Fibroblast of skin of scalp (primary cell): ENCODE measurements at regions not wholly inside any gene's neighbourhood (a gene's known extent, or its start where the extent isn't known, plus 50 kb on each side); places are given as distances from the start of the nearest gene placed in this dataset.
"Not testable (repeated sequence)": the region's sequence is repeated elsewhere in the genome, so short reads cannot be mapped to it uniquely, and the experiment has no call there.

ENCODE experiments used
- DNase-seq: peaks from one replicate; pipeline ENCODE4 v3.0.0-alpha.2; 2013

DNA sequence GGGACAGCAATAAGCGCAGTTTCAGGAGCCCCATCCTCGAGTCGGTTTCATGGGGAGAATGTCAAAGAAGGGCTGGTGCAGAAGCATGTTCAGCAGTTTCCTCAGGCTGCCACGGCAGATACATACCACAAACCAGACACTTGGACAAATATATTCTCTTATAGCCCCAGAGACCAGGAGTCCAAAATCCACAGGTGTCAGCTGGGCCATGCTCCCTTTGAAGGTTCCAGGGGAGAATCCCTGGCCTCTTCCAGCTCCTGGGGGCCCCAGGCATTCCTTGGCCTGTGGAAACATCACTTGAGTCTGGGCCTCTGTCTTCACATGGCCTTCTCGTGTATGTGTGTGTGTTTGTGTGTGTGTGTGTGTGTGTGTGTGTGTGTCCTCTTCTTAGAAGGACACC, 164.1 kb downstream of the UQCRFS1 start:
- no peak for DNase-seq

DNA sequence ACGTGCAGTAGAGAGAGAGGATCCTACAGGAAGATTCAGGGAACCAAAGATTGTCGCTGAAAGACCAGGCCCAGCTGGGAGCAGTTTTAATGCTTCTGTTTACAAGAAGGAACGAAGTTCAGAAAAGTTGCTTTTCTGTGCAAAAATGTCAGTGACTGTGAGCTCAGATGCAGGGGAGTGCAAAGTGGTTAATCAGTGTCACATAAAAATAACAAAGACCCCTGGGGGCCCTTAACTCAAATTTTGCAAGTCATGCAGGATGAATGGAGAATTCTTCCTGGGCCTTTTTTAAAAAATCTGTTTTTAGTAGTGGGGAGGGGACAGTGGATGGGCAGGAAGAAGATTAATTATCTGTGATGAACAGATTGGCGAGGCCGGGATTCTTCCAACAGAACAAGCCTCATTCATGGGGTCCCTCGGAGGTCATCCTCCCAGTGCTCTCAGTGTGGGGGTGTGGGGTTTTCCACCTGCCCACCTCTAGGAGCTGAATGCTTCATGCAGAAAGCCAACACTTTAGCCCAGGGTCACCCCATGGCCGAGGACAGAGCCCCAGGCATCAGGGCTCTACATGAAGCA, 167.2 kb downstream of the UQCRFS1 start:
- no peak for DNase-seq

DNA sequence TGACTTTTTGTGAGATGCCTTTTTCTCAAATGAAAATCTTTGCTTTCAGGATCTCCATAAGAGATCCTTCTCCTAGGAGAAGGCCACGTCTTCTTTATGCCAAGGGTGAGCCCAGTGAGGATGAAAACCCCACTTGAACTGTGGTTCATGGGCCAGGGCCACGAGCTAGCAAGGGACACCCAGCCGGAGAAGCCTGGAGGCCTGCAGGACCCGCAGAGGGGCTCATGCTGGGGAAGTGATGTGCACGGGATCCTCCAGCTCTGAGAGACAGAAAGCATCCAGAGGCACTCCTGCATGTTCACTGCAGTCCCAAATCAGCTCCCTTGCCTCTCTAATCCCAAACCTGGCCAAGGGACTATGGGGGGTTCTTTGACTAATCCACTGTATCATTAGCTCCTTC, 168.9 kb downstream of the UQCRFS1 start:
- no peak for DNase-seq

DNA sequence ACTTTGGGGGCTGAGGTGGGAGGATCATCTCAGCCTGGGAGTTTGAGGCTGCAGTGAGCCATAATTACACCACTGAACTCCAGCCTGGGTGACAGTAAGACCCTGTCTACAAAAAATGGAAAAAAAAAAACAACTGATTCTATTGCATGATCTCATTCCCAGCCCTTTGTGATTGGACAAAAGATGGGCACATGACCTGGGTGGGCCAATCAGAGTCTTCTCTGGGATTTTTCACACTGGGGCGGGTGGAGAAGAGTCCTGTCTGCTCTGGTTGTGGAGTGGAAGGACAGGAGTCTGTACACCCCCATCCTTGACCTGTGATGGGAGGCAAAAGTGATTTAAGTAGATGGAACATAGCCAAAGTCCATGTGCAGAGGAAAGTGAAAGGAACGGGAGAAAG, 170.5 kb downstream of the UQCRFS1 start:
- no peak for DNase-seq

DNA sequence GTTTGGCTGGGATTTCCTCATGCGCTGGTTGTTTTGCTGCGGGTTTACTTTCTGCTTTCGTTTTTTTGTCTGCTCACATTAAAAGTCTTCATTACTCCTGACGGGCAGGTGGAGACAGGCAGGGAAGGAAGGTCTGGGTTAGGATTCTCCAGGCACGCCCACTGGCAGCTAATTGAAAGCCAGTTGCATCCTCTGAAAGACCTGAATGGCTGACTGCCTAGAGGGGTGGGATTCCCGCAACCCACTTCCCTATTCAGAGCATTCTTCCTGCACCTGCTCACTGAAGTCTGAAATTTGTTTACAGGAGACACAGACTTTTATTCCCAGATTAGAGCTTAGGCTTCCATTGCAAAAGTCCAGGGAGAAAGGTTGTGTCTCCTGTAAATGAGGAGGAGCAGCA, 172.0 kb downstream of the UQCRFS1 start:
- no peak for DNase-seq

DNA sequence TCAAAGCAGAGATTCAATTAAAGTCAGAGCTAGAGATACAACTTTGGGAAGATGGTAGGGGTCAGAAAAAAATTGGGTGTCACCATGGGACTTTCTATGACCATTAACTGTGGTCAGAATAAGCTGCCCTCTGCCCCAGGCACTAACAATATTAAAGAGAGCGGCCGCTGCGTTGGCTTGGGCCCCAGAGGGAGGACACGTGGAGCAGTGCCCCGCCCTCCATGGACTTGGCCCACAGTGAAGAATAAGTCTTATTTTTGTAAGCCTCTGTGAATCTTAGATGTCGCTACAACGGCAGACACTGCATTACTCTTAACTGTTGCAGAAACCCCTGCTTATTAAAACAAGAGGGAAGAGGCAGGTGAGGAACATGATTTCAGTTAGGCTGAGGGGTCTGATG, 172.7 kb downstream of the UQCRFS1 start:
- DNase-seq = no peak

DNA sequence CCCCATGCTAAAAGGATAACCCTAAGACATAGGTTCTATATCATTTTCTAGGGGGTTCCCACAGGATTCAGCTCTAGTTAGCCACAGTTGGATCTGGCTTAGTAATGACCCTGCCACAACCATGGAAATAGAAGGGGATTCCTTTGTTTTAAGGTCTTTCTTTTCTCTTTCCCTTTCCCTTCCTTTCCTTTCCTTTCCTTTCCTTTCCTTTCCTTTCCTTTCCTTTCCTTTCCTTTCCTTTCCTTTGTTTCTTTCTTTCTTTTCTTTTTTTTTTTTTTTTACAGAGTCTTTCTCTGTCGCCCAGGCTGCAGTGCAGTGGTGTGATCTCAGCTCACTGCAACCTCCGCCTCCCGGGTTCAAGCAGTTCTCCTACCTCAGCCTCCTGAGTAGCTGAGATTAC, 173.9 kb downstream of the UQCRFS1 start:
- DNase-seq = not testable (repeated sequence)

DNA sequence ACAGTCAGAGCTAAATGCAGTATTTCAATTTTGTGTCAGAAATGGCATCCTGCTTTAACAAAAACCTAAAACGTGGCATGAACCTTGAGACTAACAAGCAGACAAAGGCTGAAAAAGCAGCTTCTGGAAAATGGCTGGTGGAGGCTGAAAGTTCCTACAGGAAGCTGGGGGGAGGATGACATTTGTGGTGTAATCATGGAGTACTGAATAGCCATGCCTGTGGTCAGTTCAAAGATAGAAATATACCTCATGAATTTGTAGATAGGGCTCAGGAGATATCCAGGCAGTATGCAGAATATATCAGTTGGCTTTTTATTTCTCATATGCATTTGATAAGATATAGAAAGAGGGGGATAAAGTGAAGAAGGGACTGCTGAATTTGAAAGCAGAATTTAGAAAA, 181.7 kb downstream of the UQCRFS1 start:
- no peak for DNase-seq

DNA sequence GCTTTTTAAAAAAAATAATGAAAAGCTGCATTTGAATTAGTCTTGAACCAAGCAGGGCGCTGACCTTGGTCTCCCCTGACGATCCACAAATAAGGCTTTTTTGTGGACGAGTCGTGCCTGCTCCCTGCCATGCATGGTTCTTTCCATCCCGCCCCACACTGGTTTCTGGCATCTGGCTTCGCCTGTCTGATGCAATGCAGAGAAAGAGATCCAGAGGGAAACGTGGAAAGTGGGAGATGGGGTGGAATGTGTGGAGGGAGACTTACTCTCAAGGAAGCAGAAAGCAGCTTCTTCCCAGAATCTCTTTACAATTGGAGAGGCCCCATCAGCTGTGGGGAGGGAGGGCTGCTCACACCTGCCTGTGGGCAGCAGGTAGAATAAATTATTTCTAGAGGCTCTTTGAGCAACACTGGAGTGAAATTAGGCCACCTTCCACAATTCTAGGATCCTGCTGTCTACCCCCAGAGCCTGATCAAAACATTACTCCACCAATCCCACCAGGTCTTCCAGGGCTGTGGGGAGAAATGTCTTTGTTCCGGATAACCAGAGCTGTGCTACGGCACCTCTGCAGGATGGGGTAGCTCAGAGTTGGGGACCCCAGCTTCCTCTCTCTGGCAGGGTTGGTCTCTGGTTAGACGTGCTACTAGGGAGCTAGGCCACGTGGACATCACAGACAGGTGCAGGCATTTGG, 183.5 kb downstream of the UQCRFS1 start:
- peak; percentile 57 for DNase-seq

DNA sequence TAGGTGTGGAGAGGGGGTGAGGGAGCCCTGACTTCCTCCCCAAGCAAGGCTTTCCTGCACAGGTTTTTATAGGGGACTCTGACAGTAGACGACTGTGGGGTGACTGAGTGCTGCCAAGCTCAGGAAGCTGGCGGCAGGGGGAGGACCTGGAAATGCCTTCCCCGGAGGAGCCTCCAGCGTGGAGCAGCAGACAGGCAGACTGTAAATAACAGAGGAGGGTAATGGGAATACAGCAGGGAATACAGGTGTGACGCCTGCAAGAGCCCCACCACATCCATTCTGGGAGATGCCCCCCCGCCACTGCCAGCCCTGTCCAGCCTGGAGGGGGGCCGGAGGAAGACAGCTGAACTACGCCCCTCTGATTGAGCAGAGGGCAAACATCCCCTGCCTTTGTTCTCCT, 190.4 kb downstream of the UQCRFS1 start:
- DNase-seq = no peak

DNA sequence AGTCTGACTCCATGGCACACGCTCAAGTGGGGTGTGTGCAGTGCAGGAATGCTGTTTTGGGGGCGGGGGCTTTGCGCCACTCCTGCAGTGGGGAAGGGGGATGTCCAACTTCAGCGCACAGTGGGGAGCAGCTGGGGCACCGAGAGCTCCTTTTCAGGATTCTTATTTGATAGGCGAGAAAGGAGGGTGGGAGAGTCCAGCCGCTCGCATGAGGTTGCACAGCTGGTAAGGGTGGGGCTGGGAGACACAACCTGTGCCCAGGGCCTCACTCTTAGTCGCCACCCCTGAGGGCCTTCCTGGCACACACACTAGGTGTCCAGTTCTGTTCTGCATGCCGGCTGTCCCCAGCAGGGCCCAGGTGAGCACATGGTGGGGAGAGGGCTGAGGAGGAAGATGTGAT, 190.8 kb downstream of the UQCRFS1 start:
- DNase-seq = no peak

DNA sequence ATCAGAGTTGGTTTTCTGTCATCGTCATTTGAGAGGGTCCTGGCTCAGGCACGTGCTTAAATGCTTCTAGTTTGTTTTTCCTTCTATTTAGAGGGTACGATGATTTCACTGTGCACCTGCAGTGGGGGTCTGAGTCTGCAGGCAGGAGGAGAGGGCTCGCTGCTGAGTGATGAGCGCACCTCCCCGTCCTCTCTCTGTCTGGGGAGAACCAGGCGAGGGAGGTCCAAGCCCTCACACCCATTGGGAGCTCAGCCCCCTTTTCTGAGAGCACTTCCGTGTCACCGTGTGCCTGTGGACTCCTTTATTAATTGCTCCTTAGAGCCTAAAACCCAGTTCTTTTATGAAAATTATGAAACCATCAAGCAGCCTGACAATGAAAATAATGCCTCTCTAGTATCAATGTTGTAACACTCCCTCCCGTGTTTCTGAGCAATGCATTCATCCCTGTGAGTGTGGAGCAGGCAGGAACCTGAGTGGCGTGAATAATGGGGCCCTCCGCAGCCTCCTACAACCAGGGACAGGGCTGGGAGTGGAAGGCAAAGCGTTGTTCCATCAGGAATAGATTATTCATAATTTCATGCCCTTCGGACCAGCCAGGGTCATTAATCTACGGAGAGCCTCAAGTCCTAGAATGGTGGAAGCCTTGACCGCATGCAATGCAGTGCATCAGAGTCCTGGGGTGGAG, 191.6 kb downstream of the UQCRFS1 start:
- DNase-seq = no peak

DNA sequence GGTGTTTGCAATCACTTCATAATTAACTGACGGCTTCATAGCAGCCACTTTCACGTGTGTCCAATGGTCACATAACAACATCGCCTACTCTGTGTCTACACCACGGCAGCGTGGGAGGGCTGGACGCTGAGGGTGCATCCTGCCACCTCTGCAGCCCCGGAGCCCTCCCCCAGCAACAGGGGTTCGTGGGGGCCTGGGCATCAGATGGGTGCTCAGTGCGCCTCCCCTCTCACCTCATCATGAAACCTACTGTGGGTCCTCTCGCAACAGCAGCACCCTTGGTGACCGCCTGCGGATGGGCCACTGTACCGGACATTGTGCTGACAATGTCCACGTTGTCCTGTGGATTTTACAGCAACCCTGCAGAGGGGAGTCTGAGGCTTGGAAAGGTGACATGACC, 193.5 kb downstream of the UQCRFS1 start:
- DNase-seq = no peak

DNA sequence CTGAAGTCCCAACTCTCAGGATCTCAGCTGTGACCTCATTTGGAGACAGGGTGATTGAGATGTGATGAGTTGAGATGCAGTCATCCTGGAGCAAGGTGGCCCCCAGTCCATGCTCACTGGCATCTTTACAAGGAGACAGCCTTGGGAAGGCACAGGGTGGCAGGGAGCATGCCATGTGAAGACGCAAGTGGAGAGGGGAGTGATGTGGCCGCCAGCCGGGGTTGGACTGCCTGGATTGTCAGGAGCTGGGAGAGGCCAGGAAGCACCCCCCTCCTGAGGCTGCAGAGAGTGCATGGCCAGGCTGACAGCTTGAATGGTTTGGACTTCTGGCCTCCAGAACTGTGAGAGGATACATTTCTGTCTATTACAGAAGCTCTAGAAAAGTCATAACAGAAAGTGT, 194.4 kb downstream of the UQCRFS1 start:
- DNase-seq = no peak

DNA sequence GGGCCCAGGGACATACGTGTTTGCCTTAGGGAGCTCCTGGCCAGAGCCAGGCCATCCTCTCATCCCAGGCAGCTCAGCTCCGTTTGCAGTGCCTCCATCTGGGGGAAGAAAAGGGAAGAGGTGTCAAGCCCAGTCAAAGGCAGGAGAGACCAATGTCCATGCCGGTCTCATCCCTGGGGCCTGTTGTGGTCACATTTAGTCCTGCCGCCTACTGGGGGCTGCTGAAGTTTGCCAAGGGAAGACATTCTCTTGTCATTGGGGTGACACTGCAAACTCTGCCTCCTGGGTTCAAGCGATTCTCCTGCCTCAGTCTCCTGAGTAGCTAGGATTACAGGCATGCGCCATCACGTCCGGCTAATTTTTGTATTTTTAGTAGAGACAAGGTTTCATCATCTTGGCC, 195.2 kb downstream of the UQCRFS1 start:
- no peak for DNase-seq

DNA sequence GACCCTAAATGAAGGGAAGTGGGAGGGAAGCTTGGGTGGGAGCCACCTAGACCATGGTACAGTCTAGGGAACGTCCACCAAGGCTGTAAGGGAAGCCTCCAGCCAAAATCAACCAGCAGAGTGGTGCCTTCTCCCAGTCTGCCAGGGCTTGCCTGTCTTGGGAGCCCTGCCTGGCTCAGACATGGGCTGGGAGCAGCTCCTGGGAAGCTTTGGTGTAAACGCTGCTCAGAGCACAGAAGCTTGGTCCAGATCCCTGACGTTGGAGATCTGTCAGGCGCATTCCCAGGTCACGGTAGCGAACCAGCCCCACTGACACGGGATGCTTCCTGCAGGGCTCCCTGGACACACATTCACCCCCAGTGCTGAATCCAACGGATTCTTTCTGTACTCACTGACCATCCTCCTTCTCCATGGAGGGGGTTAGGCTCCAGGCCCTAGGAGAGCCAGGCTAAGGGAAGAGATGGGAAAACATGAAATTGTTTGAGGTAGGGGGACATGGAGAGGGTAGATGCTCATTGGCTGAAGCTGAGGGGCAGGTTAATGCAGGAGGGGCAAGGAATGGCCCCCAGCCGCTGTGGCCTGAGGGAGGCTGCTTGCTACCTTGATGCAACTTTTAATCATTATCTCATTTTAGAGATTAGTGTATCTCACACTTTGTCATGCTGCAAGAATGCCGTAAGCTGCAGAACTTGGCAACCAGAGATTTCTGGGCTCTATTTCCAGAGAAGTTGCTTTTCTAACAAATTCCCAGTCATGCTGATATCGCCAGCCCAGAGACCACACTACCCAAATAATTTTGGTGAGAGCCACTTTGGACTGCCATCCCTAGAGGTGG, 195.8 kb downstream of the UQCRFS1 start:
- DNase-seq = no peak

DNA sequence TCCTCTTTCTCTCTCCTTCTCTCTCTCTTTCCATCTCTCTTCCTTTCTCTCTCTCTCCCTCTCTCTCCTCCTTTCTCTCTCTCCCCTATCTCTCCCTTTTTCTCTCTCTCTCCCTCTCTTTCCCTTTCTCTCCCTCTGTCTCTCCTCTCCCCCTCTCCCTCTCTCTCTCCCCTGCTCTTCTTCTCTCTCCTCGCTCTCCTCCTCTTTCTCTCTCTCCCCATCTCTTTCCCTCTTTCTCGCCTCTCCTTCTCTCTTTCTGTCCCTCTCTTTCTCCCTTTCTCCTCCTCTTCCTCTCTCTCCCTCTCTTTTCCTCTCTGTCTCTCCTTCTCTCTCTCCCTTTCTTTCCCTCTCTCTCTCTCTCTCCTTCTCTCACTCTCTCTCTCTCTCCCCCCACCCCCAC, 196.6 kb downstream of the UQCRFS1 start:
- DNase-seq = no peak

DNA sequence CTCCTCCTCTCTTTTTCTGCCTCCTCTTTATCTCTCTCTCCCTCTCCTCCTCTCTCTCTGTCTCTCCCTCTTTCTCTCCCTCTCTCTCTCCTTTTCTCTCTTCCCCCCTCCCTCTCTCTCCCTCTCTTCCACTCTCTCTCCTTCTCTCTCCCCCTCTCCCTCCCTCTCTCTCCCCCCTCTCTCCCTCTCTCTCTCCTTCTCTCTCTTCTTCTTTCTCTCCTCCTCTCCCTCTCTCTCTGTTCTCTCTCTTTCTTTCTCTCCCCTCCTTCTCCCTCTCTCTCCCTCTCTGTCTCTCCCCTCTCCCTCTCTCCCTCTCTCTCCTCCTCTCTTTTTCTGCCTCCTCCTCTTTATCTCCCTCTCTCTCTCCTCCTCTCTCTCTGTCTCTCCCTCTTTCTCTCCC, 197.4 kb downstream of the UQCRFS1 start:
- no peak for DNase-seq

DNA sequence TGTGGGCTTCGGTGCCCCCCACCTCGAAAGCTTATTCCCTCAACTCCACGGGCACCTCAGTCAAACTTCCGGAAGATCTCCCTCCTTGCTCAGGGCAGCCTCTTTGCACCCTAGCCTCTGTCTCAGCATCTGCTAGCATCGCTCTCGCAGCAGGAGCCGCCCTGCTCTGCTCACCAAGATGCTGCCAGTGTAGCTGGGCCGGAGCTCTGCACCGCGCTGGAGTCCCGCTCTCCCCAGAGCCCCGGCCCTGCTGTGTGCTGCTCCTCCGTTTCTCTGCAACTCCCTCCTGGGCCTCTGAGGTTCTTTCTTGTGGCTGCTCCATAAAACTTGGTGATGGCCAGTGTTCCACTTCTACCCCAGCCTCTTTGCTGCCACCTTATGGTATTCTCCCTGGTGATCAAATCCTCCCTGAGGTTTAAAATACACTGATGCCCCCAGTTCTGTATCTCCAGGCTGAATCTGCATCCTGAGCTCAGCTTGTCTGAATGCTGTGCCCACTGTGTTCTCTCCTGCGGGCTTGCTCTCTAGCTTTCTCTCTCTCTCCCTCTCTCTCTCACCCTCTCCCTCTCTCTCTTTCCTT, 198.0 kb downstream of the UQCRFS1 start:
- DNase-seq = no peak

DNA sequence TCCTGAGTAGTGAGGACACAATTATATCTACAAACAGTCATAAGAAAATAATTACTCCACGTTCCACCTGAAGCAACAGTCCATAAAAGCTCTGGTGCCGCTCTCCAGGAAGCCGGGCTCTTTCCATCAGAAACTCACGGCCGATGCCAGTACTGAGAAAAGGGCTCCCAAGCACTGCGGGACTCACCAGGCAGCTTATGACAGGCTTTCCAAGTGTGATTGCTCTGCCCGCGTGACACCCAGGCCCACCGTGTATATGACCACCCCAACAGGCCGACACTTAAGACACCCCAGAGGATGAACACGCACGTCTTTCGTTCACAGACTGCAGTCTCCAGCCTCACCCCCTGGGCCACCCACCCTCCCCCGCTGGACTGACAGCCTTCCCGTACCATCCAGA, 199.0 kb downstream of the UQCRFS1 start:
- no peak for DNase-seq

DNA sequence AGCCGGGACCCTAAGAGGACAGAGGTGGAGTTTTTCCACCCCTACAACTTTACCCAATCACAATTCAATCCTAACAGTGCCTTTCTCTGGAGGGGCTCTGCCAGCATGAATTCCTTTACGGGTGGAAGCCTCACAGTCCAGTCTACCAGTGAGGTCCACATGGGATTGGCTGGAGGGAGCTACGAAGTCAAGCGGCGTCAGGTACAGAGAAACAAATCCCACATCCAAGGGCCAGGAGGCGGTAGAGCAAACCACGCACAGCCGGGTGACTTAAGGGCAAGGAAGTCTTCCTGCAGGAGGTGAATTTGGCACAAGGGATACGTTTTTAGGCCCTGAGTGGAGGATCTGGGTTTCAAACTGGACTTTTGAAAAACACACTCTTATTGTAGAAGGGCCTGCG, 199.6 kb downstream of the UQCRFS1 start:
- DNase-seq = no peak

DNA sequence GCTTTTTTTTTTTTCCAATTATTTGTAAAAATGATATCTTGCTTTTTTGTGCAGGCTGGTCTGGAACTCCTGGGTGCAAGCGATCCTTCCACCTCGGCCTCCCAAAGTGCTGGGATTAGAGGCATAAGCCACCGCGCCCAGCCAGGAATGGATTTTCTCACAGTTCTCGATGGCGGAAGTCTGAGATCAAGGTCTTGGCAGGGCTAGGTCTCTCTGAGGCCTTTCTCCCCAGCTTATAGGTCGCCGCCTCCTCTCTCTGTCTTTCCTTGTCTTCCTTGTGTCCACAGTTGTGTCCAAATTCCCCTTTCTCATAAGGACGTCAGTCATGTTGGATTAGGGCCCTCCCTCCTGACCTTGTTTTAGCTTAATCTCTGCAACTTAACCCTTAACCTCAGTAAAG, 200.5 kb downstream of the UQCRFS1 start:
- DNase-seq = no peak

DNA sequence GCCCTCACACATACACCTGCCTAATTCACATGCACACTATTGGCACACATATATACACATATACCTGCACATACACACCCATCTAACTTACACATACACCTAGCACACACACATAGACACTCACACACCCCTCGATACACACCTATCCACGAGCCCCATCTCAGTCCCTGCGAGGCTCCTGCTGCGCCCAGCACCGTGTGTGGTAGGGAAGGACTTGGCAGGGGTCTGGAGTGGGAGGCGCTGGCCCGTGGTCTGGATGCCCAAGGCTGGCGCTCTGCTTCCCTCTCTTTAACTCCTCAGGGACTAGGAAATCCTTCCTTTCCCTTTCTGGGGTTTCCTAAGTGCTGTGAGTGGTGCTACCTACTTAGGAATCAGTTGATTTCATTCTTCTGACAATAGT, 202.7 kb downstream of the UQCRFS1 start:
- no peak for DNase-seq
